HEK293 (cell line): ENCODE measurements at regions not wholly inside any gene's neighbourhood (a gene's known extent, or its start where the extent isn't known, plus 50 kb on each side); places are given as distances from the start of the nearest gene placed in this dataset.
A peak's percentile ranks its signal among the peaks of the same experiment; 100 is the strongest.
"Not testable (repeated sequence)": the region's sequence is repeated elsewhere in the genome, so short reads cannot be mapped to it uniquely, and the experiment has no call there.

Experiments used
- CTCF ChIA-PET: fragments of 350-600 bp; formaldehyde crosslinking; extraction: SDS; loops from one replicate; lab custom pipeline; 2021; ENCODE audit warnings: antibody characterized with exemption; lab: Yijun Ruan, JAX
- POLR2A ChIA-PET: fragments of 300-600 bp; formaldehyde crosslinking; extraction: SDS; loops from one replicate; lab custom pipeline; 2020; ENCODE audit warnings: antibody characterized with exemption, inconsistent platforms; lab: Yijun Ruan, JAX
- H3K27ac ChIP-seq: fragments of 200-500 bp; sonication (Bioruptor generic); 2 replicates; pipeline ENCODE4 v1.5.1; 2014; ENCODE audit warnings: low read depth, low read length, control low read depth, inconsistent platforms; ENCODE audit errors: extremely low read depth
- H3K36me3 ChIP-seq, 2 experiments: fragments of 200-500 bp in 1 of 2; sonication (Bioruptor generic) in 1 of 2; 1 replicate in 1 of 2; 2 replicates in 1 of 2; pipeline ENCODE4 v1.5.1; 2014 to 2017; ENCODE audit warnings: inconsistent platforms in 2 of 2, low read length in 2 of 2; ENCODE audit not compliant: control insufficient read depth in 2 of 2, insufficient read depth in 1 of 2
- H3K4me1 ChIP-seq: fragments of 200-500 bp; sonication (Bioruptor generic); 2 replicates; pipeline ENCODE4 v1.5.1; 2014; ENCODE audit warnings: mild to moderate bottlenecking, low read length, inconsistent platforms; ENCODE audit not compliant: control insufficient read depth, insufficient read depth
- H3K4me3 ChIP-seq: 2 replicates; pipeline ENCODE4 v1.5.1; 2011; ENCODE audit warnings: low read depth, mild to moderate bottlenecking, control low read depth, low read length, moderate library complexity
- H3K9me3 ChIP-seq: fragments of 200-500 bp; sonication (Bioruptor generic); 2 replicates; pipeline ENCODE4 v1.5.1; 2014; ENCODE audit warnings: low read depth, low read length, inconsistent platforms; ENCODE audit not compliant: control insufficient read depth, insufficient read depth
- ELK4 ChIP-seq: IDR thresholded peaks from 2 replicates; pipeline ENCODE4 v1.6.1; 2011; ENCODE audit warnings: mild to moderate bottlenecking, low read depth, low read length, borderline replicate concordance
- MZF1 ChIP-seq: fragments of 450-650 bp; formaldehyde crosslinking; IDR thresholded peaks from 2 replicates; pipeline ENCODE4 v1.5.1; 2017; ENCODE audit warnings: missing biosample characterization, missing genetic modification characterization, borderline replicate concordance
- PATZ1 ChIP-seq: fragments of 450-650 bp; formaldehyde crosslinking; IDR thresholded peaks from 2 replicates; pipeline ENCODE4 v1.5.1; 2016; ENCODE audit warnings: missing biosample characterization, missing genetic modification characterization
- SP7 ChIP-seq: fragments of 450-650 bp; formaldehyde crosslinking; IDR thresholded peaks from 2 replicates; pipeline ENCODE4 v1.5.1; 2016; ENCODE audit warnings: missing biosample characterization, missing genetic modification characterization
- YY1 ChIP-seq: fragments of 450-650 bp; formaldehyde crosslinking; IDR thresholded peaks from 2 replicates; pipeline ENCODE4 v1.5.1; 2018; ENCODE audit warnings: missing biosample characterization, missing genetic modification characterization
- ZBTB48 ChIP-seq: fragments of 450-650 bp; formaldehyde crosslinking; IDR thresholded peaks from 2 replicates; pipeline ENCODE4 v1.5.1; 2016; ENCODE audit warnings: missing biosample characterization, missing genetic modification characterization
- ZEB2 ChIP-seq: fragments of 450-650 bp; formaldehyde crosslinking; IDR thresholded peaks from 2 replicates; pipeline ENCODE4 v1.5.1; 2016; ENCODE audit warnings: missing biosample characterization, missing genetic modification characterization
- ZNF366 ChIP-seq: fragments of 450-650 bp; formaldehyde crosslinking; conservative IDR thresholded peaks from 2 replicates; pipeline ENCODE4 v1.5.1; 2016; ENCODE audit warnings: missing biosample characterization, missing genetic modification characterization
- ZNF423 ChIP-seq: fragments of 450-650 bp; formaldehyde crosslinking; IDR thresholded peaks from 2 replicates; pipeline ENCODE4 v1.5.1; 2016; ENCODE audit warnings: missing biosample characterization, missing genetic modification characterization
- ZNF449 ChIP-seq: fragments of 450-650 bp; formaldehyde crosslinking; IDR thresholded peaks from 2 replicates; pipeline ENCODE4 v1.5.1; 2017; ENCODE audit warnings: missing biosample characterization, mild to moderate bottlenecking, missing genetic modification characterization, moderate library complexity
- ZNF473 ChIP-seq: fragments of 450-650 bp; formaldehyde crosslinking; IDR thresholded peaks from 2 replicates; pipeline ENCODE4 v1.5.1; 2017; ENCODE audit warnings: missing biosample characterization, missing genetic modification characterization
- ZNF48 ChIP-seq: fragments of 450-650 bp; formaldehyde crosslinking; IDR thresholded peaks from 2 replicates; pipeline ENCODE4 v1.5.1; 2016; ENCODE audit warnings: missing biosample characterization, missing genetic modification characterization
- ZNF585B ChIP-seq: fragments of 450-650 bp; formaldehyde crosslinking; IDR thresholded peaks from 2 replicates; pipeline ENCODE4 v1.5.1; 2016; ENCODE audit warnings: missing biosample characterization, missing genetic modification characterization
- ZNF621 ChIP-seq: fragments of 450-650 bp; formaldehyde crosslinking; IDR thresholded peaks from 2 replicates; pipeline ENCODE4 v1.5.1; 2017; ENCODE audit warnings: missing biosample characterization, missing genetic modification characterization
- ZNF654 ChIP-seq: fragments of 450-650 bp; formaldehyde crosslinking; IDR thresholded peaks from 2 replicates; pipeline ENCODE4 v1.5.1; 2016; ENCODE audit warnings: low read depth, missing biosample characterization, missing genetic modification characterization
- ZNF707 ChIP-seq: fragments of 450-650 bp; formaldehyde crosslinking; IDR thresholded peaks from 2 replicates; pipeline ENCODE4 v1.5.1; 2016; ENCODE audit warnings: missing biosample characterization, missing genetic modification characterization

- TF ChIP-seq PATZ1 (tag by site-specific recombination): no peak
- TF ChIP-seq ELK4: no peak
- TF ChIP-seq ZNF707 (tag by site-specific recombination): no peak
- no peak for TF ChIP-seq ZNF585B (tag by site-specific recombination)
- no peak for TF ChIP-seq ZNF449 (tag by site-specific recombination)
- no peak for TF ChIP-seq YY1 (tag by site-specific recombination)
- TF ChIP-seq MZF1 (tag by site-specific recombination): no peak
- TF ChIP-seq ZNF423 (tag by site-specific recombination): no peak
- no peak for TF ChIP-seq ZNF473 (tag by site-specific recombination)
- no peak for TF ChIP-seq SP7
- TF ChIP-seq ZEB2 (tag by site-specific recombination): no peak
- no peak for TF ChIP-seq ZNF366 (tag by site-specific recombination)
- no peak for TF ChIP-seq ZBTB48
- TF ChIP-seq ZNF48 (tag by site-specific recombination): no peak
- no peaks in the 10 kb centered on the region for H3K4me1 ChIP-seq
- H3K27ac ChIP-seq: no peak overlapping the region
- ChIA-PET POLR2A (no interaction called here), CTCF (no interaction called here)
- no peak overlapping the region for H3K4me3 ChIP-seq
- no peaks in the 10 kb centered on the region for H3K9me3 ChIP-seq
- no peaks in the 10 kb centered on the region for H3K36me3 ChIP-seq
Observed at GRCh38 chr14:87748558-87748957, 244.4 kb downstream of the GALC start.

- H3K9me3 ChIP-seq: no peaks in the 10 kb centered on the region
- POLR2A ChIA-PET: no interaction called here
- H3K27ac ChIP-seq: no peak overlapping the region
- H3K36me3 ChIP-seq: no peaks in the 10 kb centered on the region
- CTCF ChIA-PET: interaction anchor here (0.5 to 2.7 kb wide), 21 partner anchors 9 to 455 kb away, joined by 3 to 12 read pairs (median 4); no protein-coding TSS in a partner anchor
- no peaks in the 10 kb centered on the region for H3K4me1 ChIP-seq
- H3K4me3 ChIP-seq: no peak overlapping the region
- peak; percentile 16; the same call in 1 of the 2 replicates for TF ChIP-seq ZNF654 (tag by site-specific recombination)
- no peak for TF ChIP-seq ZNF707 (tag by site-specific recombination)
- no peak for TF ChIP-seq ZNF621 (tag by site-specific recombination)
Observed at GRCh38 chr14:87745507-87746118, 247.4 kb downstream of the GALC start.

- H3K4me1 ChIP-seq, H3K27ac ChIP-seq, H3K4me3 ChIP-seq, H3K9me3 ChIP-seq, H3K36me3 ChIP-seq, POLR2A ChIA-PET: not testable (repeated sequence)
- CTCF ChIA-PET: interaction anchor here (0.7 to 1.1 kb wide), 3 partner anchors 9 to 410 kb away, joined by 3 read pairs; no protein-coding TSS in a partner anchor
Observed at GRCh38 chr14:87734577-87735360, 258.2 kb downstream of the GALC start.

GRCh38 chr14:87733115-87733514 lies 259.9 kb downstream of the GALC start:
- POLR2A ChIA-PET, H3K9me3 ChIP-seq, H3K27ac ChIP-seq, H3K4me1 ChIP-seq, H3K4me3 ChIP-seq, H3K36me3 ChIP-seq: not testable (repeated sequence)
- CTCF ChIA-PET: interaction anchor here (0.6 to 1.2 kb wide), 4 partner anchors 9 to 1515 kb away, joined by 3 to 6 read pairs (median 3); no protein-coding TSS in a partner anchor
